HG03025 (cell line): ENCODE measurements at regions not wholly inside any gene's neighbourhood (a gene's known extent, or its start where the extent isn't known, plus 50 kb on each side); places are given as distances from the start of the nearest gene placed in this dataset.

Source experiments
- ATAC-seq: cut with Tn5 transposase; IDR thresholded peaks from one replicate; pipeline ENCODE4 v1.9.1; 2021; ENCODE audit warnings: mild to moderate bottlenecking, moderate library complexity; ENCODE audit not compliant: unreplicated experiment, low FRiP score

- peak; percentile 72 for ATAC-seq
These were observed 167.4 kb downstream of the TNFSF18 start for GRCh38 chr1:172883387-172883791.

- ATAC-seq: peak; percentile 23
These were observed 166.9 kb downstream of the TNFSF18 start for GRCh38 chr1:172883844-172884243.

DNA sequence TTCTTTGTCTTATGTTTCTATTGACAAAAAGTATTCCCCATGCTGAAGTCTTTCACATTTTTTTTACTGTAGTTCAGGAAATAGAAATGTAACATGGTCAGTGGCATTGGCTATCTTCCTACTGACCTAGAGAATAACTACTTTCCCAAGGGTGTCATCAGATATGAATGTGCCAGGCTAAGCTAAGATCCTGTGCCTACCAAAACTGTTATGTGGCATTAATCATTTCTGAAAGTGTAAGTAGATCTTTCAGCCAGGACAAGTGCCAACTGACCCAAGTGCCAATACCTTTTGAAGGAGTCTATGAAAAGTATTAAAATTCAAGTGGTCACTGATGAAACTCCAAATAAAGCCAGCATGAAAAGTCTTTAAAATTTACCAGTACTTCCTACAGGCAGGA is 165.3 kb downstream of the TNFSF18 start:
- no peak for ATAC-seq

GRCh38 chr1:172885971-172886370 is 164.8 kb downstream of the TNFSF18 start:
- ATAC-seq: no peak

DNA sequence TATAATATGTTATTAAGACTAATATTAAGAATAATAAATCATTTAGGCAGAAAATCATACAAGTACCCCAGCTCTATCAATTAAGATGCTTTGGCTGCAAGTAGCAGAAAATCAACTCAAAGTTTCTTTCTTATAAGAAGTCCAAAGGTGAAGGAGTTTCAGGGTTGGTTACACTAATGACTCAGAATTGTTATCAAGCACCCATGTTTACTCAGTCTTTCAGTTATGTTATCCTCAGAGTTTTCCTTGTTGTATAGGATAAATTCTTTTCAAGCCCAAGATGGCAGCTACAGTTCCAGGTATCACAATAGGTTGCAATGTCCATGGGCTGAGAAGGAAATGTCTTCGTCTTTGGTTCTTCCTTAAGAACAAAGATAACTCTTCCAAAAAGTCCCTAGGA is 163.6 kb downstream of the TNFSF18 start:
- ATAC-seq: no peak

DNA sequence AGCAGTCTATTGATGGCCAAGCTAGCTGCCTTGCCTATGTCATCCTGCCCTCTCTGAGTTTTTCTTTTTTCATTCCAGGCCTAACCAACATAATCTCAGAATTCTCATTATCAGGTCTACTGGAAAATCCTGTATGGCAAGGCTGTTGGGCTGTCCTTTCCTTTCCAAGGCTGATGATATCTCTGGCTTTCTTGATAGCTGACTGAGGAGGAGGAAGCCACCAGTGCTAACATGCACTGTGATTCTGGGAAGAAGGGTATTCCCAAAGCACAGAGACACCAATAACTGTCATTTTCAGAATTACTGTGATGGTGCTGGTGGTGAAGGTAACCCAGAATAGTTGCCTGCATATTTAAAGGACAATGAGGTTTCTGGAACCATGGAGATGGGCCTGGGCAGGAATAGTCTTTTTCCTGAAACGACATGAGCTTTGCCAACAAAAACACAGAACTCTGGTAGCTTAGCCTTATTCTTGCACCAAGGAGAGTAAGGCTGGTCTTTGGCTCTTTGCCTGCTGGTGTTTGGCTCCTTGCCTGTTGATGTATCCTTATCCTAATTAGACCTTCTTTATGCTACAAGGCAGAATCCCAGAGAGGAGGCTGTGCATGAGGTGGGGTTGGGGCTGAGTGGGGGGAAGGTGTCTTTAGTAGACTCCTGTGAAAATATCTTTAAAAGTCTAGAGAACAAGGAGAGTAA is 157.4 kb downstream of the TNFSF18 start:
- no peak for ATAC-seq

DNA sequence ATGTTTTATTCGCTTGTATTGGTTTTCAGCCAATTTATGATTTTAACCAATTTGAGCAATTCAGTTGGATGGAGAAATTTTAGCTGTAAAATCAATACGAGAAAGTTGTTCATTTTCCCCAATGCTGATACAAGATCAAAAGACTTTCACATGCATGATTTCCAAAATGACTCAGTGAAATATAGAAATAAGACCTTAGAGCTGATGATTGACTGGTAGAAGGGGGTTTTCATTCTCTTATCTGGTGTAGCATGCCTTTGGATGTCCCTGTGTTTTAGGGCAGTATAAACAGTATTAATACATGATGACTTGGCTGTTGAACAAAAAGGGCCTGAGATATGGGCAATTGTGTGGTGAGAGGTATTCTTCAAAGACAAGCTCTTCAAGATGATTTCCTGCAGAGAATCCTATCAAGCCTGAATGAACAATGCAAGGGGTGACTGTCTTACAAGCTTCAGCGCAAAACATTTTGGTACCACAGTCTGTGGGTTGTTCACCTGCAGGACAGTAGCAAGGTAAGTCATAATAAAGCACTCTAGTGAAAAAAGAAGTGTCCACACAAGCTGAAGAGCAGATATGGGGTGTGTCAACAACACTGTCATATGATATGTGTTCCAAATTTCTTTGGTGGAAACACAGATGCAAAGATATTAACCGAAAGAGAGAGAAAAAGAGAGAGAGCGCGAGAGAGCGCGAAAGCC is 156.2 kb downstream of the TNFSF18 start:
- no peak for ATAC-seq

DNA sequence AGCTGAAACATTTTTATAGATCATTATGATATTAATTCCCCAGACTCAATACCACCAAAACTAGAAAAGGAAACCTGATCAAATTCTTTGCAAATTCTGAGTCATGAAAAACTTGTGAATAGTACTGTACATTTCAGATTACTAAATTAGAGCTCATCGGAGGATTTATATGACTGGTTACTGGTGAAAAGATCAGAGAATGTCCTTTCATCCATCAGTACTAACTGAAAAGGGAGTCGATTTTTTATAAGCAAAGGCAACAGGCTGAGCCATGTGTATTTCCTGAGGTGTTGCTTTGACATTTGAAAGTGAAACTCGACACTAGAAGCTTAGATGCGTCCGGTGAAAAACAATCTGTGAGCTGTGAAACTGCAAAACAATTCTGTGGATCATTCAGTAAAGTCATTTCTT is 155.7 kb downstream of the TNFSF18 start:
- peak; percentile 69 for ATAC-seq

GRCh38 chr1:172895761-172896160 is 155.0 kb downstream of the TNFSF18 start:
- no peak for ATAC-seq

DNA sequence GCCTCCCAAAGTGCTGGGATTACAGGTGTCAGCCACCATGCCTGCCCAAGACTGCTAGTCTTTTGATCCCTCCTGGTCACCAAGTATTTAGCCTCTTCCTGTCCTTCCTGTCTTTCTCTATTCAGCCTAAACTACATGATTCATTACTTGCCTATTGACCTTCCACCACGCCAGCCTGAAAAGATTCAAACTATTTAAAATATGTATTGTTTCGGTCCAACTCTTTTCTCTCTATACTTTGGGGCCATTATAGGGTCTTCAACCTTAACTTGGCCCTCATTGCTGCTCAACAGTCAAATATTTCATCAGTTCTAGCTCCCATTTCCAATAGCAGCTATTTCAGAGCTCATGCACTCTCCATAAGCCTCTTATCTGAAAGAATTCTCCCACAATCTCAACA is 153.0 kb downstream of the TNFSF18 start:
- no peak for ATAC-seq

DNA sequence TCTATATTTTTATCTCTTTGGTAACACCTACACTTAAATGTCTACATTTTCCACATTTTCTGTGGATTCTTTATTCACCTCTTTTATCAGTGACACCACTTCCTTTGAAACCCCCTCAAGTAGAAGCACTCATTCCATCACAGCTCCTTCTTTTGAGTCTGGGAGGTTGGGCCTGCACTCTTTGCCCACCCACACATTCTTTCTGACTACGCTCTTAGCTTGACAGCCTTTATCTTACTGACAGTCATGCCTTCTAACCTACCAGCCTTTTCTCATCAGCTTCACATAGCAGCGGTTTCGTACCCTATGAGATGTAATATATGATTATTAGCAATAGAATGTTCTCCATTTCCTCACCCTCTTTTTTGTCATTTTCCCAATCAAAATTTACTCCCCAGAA is 151.9 kb downstream of the TNFSF18 start:
- ATAC-seq: no peak

DNA sequence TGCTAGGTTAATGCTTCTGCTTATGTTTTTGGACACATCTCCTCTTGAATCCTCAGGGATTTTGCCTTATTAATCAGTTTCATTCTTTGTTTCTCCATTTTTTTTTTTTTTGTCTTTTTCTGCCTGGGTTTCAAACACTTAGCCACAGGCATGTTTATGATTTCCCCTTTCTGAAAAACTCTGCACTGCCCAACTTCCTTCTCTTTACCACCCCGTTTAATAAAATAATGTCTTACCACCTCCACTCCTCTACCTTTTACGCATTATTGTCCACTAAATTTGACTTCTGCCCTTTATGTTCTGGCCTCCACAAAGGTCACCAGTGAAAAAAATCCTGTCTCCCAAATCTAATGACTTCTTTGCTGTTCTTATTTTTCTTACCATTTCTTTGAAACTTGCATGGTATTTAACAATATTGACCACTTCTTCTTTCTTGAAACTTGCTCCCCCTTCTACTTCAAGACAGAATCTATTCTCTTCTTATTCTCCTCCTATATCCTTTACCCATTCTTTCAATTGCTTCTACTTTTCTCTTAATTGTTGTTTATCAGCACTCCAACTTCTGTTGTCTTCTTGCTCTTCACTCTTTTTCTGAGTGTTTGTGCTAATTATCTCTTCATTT is 150.3 kb downstream of the TNFSF18 start:
- ATAC-seq: no peak

DNA sequence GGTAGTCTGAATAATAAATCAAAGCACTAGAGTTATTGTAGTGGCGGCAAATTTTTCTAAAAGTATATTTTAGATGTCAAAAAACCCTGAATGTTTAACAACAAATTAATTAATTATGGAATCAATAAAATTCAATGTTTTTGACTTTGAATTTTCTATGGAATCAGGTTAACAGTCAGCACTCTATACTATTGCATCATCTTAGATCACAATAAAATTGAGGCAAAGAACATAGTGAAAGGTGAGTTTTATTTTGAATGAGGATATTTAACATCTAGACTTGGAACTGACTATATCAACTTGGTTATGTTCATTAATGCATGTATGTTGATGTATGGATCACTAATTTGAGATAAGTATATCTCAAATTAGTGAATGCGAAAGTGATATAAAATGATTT is 148.5 kb downstream of the TNFSF18 start:
- ATAC-seq: no peak

DNA sequence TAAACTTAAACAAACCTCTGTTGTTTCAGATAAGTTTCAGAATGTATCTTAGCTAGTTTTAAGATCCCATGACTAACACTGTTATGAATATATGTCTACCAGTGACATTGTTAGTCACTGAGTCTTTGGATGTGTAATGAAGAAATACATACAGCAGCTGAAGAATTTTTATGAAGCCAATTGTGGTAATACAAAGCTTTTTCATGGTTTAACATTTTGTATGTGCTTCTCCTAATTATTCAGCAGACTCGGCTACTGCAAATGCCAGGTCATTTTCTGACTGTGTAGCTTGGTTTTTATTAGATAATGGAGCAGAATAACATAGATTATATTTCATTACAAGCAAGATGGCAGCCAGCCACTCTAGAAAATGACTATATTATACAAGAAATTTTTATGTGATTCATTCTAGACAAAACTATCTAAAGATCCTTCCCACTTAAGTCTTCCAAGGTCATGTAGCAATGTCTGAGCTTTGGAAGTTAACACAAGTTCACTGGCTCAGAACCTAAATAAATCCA is 147.8 kb downstream of the TNFSF18 start:
- no peak for ATAC-seq

GRCh38 chr1:172903581-172904220 is 147.0 kb downstream of the TNFSF18 start:
- ATAC-seq: no peak

DNA sequence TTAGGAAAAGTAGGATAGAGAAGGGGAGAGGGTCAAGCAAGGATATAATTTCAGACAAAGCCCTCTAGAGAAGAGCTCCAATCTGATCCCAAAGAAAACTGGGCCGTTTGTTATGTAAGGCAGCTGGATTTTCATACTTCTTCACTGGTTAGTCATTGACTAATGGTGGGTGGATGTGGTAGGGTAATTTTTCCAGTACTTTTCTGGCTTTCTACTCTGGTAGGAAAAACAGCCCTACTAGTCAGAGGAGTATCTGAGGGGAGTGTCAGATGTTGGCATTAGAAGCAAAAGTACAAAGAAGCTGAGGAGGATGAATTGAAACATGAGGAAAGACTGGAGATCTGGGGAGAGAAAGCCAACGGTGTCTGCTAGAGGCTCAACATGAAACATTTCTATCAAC is 145.3 kb downstream of the TNFSF18 start:
- ATAC-seq: no peak

DNA sequence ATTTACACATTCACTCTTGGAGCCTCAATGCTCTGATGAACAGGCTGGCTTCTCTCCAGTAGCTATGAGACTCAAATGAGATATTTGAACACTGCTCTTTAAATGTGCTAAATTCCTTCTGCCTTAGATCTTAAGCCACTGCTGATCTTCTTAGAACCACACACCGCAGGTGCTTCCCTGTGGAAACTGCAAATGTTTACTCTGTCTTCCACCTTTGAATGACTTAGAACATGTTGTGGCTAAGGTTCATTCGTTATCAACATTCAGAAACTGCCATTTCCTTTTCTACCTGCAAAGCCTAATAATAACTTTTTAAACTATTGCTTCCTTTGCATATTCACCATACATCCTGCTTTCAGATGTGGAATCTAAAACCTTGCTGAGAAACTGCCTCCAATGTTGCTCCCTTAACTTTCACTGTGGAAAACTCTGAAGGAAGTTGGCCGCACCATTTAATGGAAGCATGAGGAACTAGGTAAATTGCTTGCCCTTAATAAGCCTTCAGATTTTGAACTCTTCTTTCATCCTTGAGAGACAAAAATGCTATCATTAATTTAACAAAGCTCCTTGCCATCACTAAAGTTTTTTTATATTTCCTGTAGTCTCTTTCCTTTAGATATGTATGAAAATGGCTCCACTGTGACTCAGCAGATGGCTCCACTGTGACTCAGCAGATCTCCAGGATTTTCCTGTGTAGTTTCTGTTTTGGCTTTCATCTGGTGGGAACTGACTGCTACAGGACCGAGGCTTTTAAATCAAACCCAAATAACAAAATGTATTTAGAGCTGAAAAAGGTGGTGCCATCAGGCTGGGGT is 143.8 kb downstream of the TNFSF18 start:
- no peak for ATAC-seq

DNA sequence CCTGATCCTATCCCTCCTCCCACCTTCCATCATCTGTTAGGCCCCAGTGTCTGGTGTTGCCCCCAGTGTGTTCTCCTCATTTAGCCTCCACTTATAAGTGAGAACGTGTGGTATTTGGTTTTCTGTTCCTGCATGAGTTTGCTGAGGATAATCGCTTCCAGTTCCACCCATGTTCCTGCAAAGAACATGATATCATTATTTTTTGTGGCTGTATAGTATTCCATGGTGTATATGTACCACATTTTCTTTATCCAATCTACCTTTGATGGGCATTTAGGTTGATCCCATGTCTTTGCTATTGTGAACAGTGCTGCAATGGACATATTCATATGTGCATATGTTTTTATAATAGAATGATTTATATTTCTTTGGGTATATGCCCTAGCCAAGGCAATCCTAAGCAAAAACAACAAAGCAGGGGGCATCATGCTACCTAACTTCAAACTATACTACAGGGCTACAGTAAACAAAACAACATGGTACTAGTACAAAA is 142.9 kb downstream of the TNFSF18 start:
- ATAC-seq: no peak

DNA sequence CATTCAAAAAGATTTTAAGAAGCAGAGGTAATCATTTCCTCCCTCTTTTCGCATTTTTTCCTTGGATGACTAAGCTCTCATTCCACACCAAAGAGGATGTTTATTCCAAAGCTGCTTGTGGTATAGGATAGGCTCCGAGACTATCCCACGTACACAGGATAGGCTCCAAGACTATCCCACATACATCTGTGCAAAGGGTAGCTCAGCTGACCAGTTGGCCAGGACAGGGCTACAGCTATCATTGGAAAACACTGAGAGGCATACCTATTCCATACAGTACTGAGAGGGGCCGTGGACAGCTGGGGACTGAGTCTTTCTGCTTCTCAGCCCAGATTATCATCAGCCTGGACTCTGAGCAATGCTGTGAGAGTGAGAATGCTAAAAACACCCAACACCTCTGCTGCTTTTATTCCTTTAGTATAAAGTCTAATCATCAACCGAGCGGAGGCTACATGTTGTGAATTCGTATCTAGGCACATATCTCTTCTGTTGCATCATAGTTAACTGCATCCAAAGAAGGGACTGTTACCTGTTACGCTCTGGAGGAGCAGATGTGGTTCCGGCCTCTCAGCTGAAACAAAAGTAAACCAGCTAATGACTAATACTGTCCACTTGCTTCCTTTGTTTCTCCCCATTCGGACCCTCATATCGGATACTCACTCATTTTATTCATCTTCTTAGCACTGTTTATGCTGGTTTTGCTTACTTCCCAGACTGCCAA is 141.0 kb downstream of the TNFSF18 start:
- ATAC-seq: no peak
